ENCODE measurements at regions not wholly inside any gene's neighbourhood (a gene's known extent, or its start where the extent isn't known, plus 50 kb on each side); places are given as distances from the start of the nearest gene placed in this dataset.

DNA sequence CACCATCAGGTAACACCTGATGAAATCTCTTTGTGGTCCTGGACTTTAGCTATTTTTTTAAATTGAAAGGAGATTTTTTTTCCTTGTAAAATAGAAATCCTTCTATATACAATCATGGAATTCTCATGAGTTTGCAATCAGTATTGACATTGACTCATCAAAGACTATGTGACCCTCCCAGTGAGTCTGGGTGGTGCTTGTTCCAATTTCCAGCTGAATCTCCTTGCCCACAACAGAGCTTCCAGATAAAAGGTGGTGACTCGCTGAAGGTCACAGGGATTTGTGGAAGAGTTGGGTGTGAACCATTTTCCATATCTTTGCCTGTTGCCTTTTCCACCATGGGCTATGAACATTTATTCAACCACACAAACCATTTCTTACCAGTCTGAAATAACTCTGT, 486.6 kb downstream of the AJAP1 start:
- H3K36me3 Mint-ChIP-seq, result no peaks in the 10 kb centered on the region
- H3K27me3 Mint-ChIP-seq (ENCODE audit: insufficient read depth, low read depth), result peaks cover 8% of the 10 kb centered on the region
- Histone ChIP-seq H3K27ac (no peak overlapping the region), H3K4me2 (no peak overlapping the region), H3K4me3 (no peak overlapping the region), H3K36me3 (no peaks in the 10 kb centered on the region), H3K79me2 (ENCODE audit: low read depth) (no peaks in the 10 kb centered on the region), H3K9ac (no peak overlapping the region), H3K27me3 (no peaks in the 10 kb centered on the region), H3K9me3 (ENCODE audit: low read depth) (no peaks in the 10 kb centered on the region), H3K4me1 (peaks cover 11% of the 10 kb centered on the region), H2AFZ (replicated peaks) (no peak overlapping the region), H4K20me1 (ENCODE audit: low read depth) (no peaks in the 10 kb centered on the region), H3F3A (ENCODE audit: low read depth) (no peaks in the 10 kb centered on the region)
- peaks cover 10% of the 10 kb centered on the region for H3K4me1 Mint-ChIP-seq
- no peak for TF ChIP-seq EZH2phosphoT487 (IDR thresholded peaks at IDR 0.05)
- TF ChIP-seq, protein P1, sequence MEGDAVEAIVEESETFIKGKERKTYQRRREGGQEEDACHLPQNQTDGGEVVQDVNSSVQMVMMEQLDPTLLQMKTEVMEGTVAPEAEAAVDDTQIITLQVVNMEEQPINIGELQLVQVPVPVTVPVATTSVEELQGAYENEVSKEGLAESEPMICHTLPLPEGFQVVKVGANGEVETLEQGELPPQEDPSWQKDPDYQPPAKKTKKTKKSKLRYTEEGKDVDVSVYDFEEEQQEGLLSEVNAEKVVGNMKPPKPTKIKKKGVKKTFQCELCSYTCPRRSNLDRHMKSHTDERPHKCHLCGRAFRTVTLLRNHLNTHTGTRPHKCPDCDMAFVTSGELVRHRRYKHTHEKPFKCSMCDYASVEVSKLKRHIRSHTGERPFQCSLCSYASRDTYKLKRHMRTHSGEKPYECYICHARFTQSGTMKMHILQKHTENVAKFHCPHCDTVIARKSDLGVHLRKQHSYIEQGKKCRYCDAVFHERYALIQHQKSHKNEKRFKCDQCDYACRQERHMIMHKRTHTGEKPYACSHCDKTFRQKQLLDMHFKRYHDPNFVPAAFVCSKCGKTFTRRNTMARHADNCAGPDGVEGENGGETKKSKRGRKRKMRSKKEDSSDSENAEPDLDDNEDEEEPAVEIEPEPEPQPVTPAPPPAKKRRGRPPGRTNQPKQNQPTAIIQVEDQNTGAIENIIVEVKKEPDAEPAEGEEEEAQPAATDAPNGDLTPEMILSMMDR (IDR thresholded peaks at IDR 0.05), result no peak
- TF ChIP-seq EZH2 (IDR thresholded peaks at IDR 0.05), result no peak
- H3K27ac Mint-ChIP-seq, result no peak overlapping the region
- H3K9me3 Mint-ChIP-seq, result no peaks in the 10 kb centered on the region
- no peak overlapping the region for H3K4me3 Mint-ChIP-seq
- no peak for DNase-seq (ENCODE audit: low spot score)

DNA sequence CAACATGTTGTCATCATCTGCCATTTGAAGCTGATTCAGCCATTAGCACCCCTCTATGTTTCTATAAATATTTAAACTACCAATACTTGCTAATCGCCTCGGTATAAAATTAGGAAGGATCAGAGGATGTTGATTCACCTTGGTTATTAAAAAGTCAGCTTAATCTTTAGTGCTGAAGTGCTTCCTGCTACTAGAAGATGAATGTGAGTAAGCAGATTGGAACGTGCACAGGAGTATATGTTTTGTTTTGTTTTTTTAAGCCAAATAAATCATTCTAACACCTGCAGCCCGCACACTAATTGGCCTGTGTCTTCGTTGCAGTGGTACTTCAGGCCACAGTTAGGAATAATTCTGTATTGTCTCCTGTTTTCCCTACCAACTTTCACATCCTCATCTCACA, 485.7 kb downstream of the AJAP1 start:
- TF ChIP-seq EZH2 (IDR thresholded peaks at IDR 0.05) (no peak), EZH2phosphoT487 (IDR thresholded peaks at IDR 0.05) (no peak)
- TF ChIP-seq, protein P1 (IDR thresholded peaks at IDR 0.05), result no peak
- no peak for DNase-seq (ENCODE audit: low spot score)
- Histone ChIP-seq H3K27me3 (no peaks in the 10 kb centered on the region), H3K4me2 (no peak overlapping the region), H3K36me3 (no peaks in the 10 kb centered on the region), H3K79me2 (ENCODE audit: low read depth) (no peaks in the 10 kb centered on the region), H3K9me3 (ENCODE audit: low read depth) (no peaks in the 10 kb centered on the region), H3K27ac (no peak overlapping the region), H2AFZ (replicated peaks) (no peak overlapping the region), H3F3A (ENCODE audit: low read depth) (no peaks in the 10 kb centered on the region), H4K20me1 (ENCODE audit: low read depth) (no peaks in the 10 kb centered on the region), H3K4me1 (peaks cover 11% of the 10 kb centered on the region), H3K9ac (no peak overlapping the region), H3K4me3 (no peak overlapping the region)
- Mint-ChIP-seq H3K27me3 (ENCODE audit: insufficient read depth, low read depth) (peaks cover 5% of the 10 kb centered on the region), H3K4me3 (no peak overlapping the region), H3K27ac (no peak overlapping the region), H3K9me3 (no peaks in the 10 kb centered on the region), H3K36me3 (no peaks in the 10 kb centered on the region), H3K4me1 (peaks cover 10% of the 10 kb centered on the region)

DNA sequence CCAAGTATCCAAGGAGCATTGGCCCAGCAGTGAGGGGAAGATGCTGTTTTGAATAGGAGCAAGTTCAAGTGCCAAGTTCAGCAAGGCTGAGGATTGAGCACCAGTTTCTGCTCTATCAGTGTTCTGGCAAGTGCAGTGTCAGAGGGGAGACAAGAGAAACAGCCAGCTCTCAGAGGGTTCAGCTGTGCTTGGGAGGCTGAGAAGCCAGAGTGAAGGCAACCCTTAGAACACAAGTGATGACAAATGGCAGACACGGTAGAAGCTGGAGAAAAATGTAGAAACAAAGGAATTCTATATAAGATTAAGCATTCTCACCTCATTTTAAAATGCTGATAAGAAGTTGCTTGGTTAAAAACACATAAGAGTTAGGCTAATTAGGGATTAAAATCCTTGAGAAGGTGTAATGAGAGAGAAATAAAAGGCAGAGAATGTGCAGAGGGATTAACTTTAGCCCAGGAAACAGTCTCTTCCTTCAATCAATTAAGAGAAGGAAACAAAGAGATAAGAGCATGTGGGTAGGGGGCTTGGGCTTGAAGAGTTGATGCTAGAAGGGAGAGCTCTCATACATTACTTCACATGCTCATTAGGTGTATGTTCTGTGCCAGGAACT, 475.4 kb downstream of the AJAP1 start:
- Mint-ChIP-seq H3K9me3 (no peaks in the 10 kb centered on the region), H3K27me3 (ENCODE audit: insufficient read depth, low read depth) (no peaks in the 10 kb centered on the region), H3K4me1 (peaks cover 3% of the 10 kb centered on the region), H3K36me3 (no peaks in the 10 kb centered on the region), H3K4me3 (no peak overlapping the region), H3K27ac (no peak overlapping the region)
- Histone ChIP-seq H3K4me3 (no peak overlapping the region), H3K36me3 (no peaks in the 10 kb centered on the region), H3K27me3 (peaks cover 18% of the 10 kb centered on the region), H4K20me1 (ENCODE audit: low read depth) (no peaks in the 10 kb centered on the region), H3K4me2 (peak overlapping the region; percentile 40), H3K27ac (no peak overlapping the region), H3F3A (ENCODE audit: low read depth) (no peaks in the 10 kb centered on the region), H2AFZ (replicated peaks) (no peak overlapping the region), H3K79me2 (ENCODE audit: low read depth) (no peaks in the 10 kb centered on the region), H3K4me1 (peaks cover 12% of the 10 kb centered on the region), H3K9me3 (ENCODE audit: low read depth) (no peaks in the 10 kb centered on the region), H3K9ac (no peak overlapping the region)
- TF ChIP-seq EZH2 (IDR thresholded peaks at IDR 0.05) (no peak), EZH2phosphoT487 (IDR thresholded peaks at IDR 0.05) (peak; percentile 93)
- peak; percentile 54 for DNase-seq (ENCODE audit: low spot score)

DNA sequence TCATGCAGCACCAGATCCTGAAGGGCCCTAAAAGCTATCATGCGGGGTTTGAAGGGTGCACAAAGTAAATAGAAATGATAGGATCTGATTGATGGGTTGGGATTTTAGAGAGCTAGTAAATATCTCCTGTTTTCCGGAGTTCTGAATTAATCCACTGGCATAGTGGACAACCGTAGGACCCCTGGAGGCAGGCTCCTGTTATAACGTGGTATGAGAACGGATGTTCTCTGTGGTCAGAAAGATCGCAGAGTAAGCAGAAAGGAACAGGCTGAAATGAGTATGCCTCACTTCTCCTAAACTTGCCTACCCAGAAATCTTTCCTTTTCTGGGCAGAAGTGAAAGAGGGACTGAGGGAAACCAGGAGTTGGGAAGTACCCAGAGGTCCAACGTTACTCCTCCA, 470.8 kb downstream of the AJAP1 start:
- no peaks in the 10 kb centered on the region for H3K9me3 Mint-ChIP-seq
- no peak overlapping the region for H3K4me3 Mint-ChIP-seq
- H3K27ac ChIP-seq, result no peak overlapping the region
- H4K20me1 ChIP-seq (ENCODE audit: low read depth), result no peaks in the 10 kb centered on the region
- H3K4me3 ChIP-seq, result no peak overlapping the region
- no peak overlapping the region for H3K27ac Mint-ChIP-seq
- no peak for TF ChIP-seq EZH2phosphoT487 (IDR thresholded peaks at IDR 0.05)
- TF ChIP-seq, protein P1 (IDR thresholded peaks at IDR 0.05), result peak; percentile 14
- no peak overlapping the region for H2AFZ ChIP-seq (replicated peaks)
- H3K4me1 ChIP-seq, result peaks cover 12% of the 10 kb centered on the region
- peaks cover 2% of the 10 kb centered on the region for H3K27me3 Mint-ChIP-seq (ENCODE audit: insufficient read depth, low read depth)
- H3K4me2 ChIP-seq, result no peak overlapping the region
- no peaks in the 10 kb centered on the region for H3K36me3 Mint-ChIP-seq
- H3K79me2 ChIP-seq (ENCODE audit: low read depth), result no peaks in the 10 kb centered on the region
- no peaks in the 10 kb centered on the region for H3K27me3 ChIP-seq
- H3K36me3 ChIP-seq, result no peaks in the 10 kb centered on the region
- no peak for DNase-seq (ENCODE audit: low spot score)
- H3K9ac ChIP-seq, result no peak overlapping the region
- H3K9me3 ChIP-seq (ENCODE audit: low read depth), result no peaks in the 10 kb centered on the region
- peaks cover 3% of the 10 kb centered on the region for H3K4me1 Mint-ChIP-seq
- no peaks in the 10 kb centered on the region for H3F3A ChIP-seq (ENCODE audit: low read depth)

Data from neural progenitor cell (in vitro differentiated cells).